ENCODE measurements at regions not wholly inside any gene's neighbourhood (a gene's known extent, or its start where the extent isn't known, plus 50 kb on each side); places are given as distances from the start of the nearest gene placed in this dataset.

- DNase-seq (ENCODE audit: low spot score) = no peak
These were observed 509.8 kb downstream of the PTPRU start for GRCh38 chr1:29746076-29746665.

- no peak for DNase-seq (ENCODE audit: low spot score)
These were observed 508.6 kb downstream of the PTPRU start for GRCh38 chr1:29744684-29745490.

GRCh38 chr1:29743931-29744330 is 507.6 kb downstream of the PTPRU start:
- DNase-seq (ENCODE audit: low spot score) = no peak

- no peak for DNase-seq (ENCODE audit: low spot score)
These were observed 506.9 kb downstream of the PTPRU start for GRCh38 chr1:29743264-29743663.

- no peak for DNase-seq (ENCODE audit: low spot score)
These were observed 502.9 kb downstream of the PTPRU start for GRCh38 chr1:29739176-29739575.

GRCh38 chr1:29736582-29737188 is 500.4 kb downstream of the PTPRU start:
- peak; percentile 17 for DNase-seq (ENCODE audit: low spot score)

GRCh38 chr1:29732453-29732852 is 496.1 kb downstream of the PTPRU start:
- no peak for DNase-seq (ENCODE audit: low spot score)

- no peak for DNase-seq (ENCODE audit: low spot score)
These were observed 494.3 kb downstream of the PTPRU start for GRCh38 chr1:29730623-29731022.

- DNase-seq (ENCODE audit: low spot score) = no peak
These were observed 493.0 kb downstream of the PTPRU start for GRCh38 chr1:29729281-29729680.

GRCh38 chr1:29728703-29729102 is 492.4 kb downstream of the PTPRU start:
- no peak for DNase-seq (ENCODE audit: low spot score)

GRCh38 chr1:29725262-29725661 is 488.9 kb downstream of the PTPRU start:
- DNase-seq (ENCODE audit: low spot score) = no peak

GRCh38 chr1:29722598-29722997 is 486.3 kb downstream of the PTPRU start:
- no peak for DNase-seq (ENCODE audit: low spot score)

GRCh38 chr1:29719253-29719652 is 482.9 kb downstream of the PTPRU start:
- DNase-seq (ENCODE audit: low spot score) = peak; percentile 49

- DNase-seq (ENCODE audit: low spot score) = no peak
These were observed 482.5 kb downstream of the PTPRU start for GRCh38 chr1:29718791-29719190.

- no peak for DNase-seq (ENCODE audit: low spot score)
These were observed 480.0 kb downstream of the PTPRU start for GRCh38 chr1:29716306-29716705.

GRCh38 chr1:29713857-29714256 is 477.5 kb downstream of the PTPRU start:
- DNase-seq (ENCODE audit: low spot score) = no peak

GRCh38 chr1:29712801-29713200 is 476.5 kb downstream of the PTPRU start:
- no peak for DNase-seq (ENCODE audit: low spot score)

GRCh38 chr1:29712284-29712651 is 475.9 kb downstream of the PTPRU start:
- DNase-seq (ENCODE audit: low spot score) = no peak

- DNase-seq (ENCODE audit: low spot score) = no peak
These were observed 475.4 kb downstream of the PTPRU start for GRCh38 chr1:29711582-29712283.

- DNase-seq (ENCODE audit: low spot score) = peak; percentile 33
These were observed 473.5 kb downstream of the PTPRU start for GRCh38 chr1:29709704-29710280.

GRCh38 chr1:29708796-29709703 is 472.7 kb downstream of the PTPRU start:
- DNase-seq (ENCODE audit: low spot score) = peak; percentile 31

Measured in SW480 (cell line).